Caco-2 (cell line): ENCODE measurements at regions not wholly inside any gene's neighbourhood (a gene's known extent, or its start where the extent isn't known, plus 50 kb on each side); places are given as distances from the start of the nearest gene placed in this dataset.

Source experiments
- BruUV-seq: library from RNA; stranded (reverse); fragments of 400-500 nt; replicated peaks from 2 replicates; lab custom pipeline; 2021; lab: Mats Ljungman, UMichigan
- CTCF ChIA-PET: fragments of 300-600 bp; sonication (Branson Sonifier 250); formaldehyde crosslinking; loops from one replicate; lab custom pipeline; 2022; ENCODE audit warnings: antibody characterized with exemption; lab: Charles Lee
- POLR2A ChIA-PET: fragments of 300-600 bp; sonication (Branson Sonifier 250); formaldehyde crosslinking; loops from one replicate; lab custom pipeline; 2022; ENCODE audit warnings: antibody characterized with exemption; lab: Charles Lee
- DNase-seq, 2 experiments: peaks; one replicate each; pipeline versions ENCODE4 v3.0.0 to v3.0.0-alpha.2; 2020 to 2022
- H3K27me3 ChIP-seq: replicated peaks from 2 replicates; pipeline ENCODE4 v1.6.0; 2011; ENCODE audit warnings: low read length; ENCODE audit not compliant: control insufficient read depth, insufficient read depth
- H3K36me3 ChIP-seq: 2 replicates; pipeline ENCODE4 v1.5.1; 2011; ENCODE audit warnings: low read length; ENCODE audit not compliant: control insufficient read depth, insufficient read depth
- H3K4me1 ChIP-seq: fragments of 250-450 bp; sonication (Bioruptor Pico); 2 replicates; pipeline ENCODE4 v1.5.1; 2020; ENCODE audit warnings: mild to moderate bottlenecking
- H3K4me3 ChIP-seq: 2 replicates; pipeline ENCODE4 v1.5.1; 2011; ENCODE audit warnings: low read depth, mild to moderate bottlenecking, control low read depth, low read length
- H3K9me3 ChIP-seq: fragments of 250-450 bp; sonication (Bioruptor Pico); 2 replicates; pipeline ENCODE4 v1.5.1; 2020; ENCODE audit warnings: mild to moderate bottlenecking, moderate library complexity
- H3K27ac Mint-ChIP-seq: one replicate; pipeline ENCODE4 v1.8.0; 2022; ENCODE audit warnings: mixed read lengths; ENCODE audit not compliant: unreplicated experiment
- H3K27me3 Mint-ChIP-seq: one replicate; pipeline ENCODE4 v1.8.0; 2022; ENCODE audit warnings: mixed read lengths; ENCODE audit not compliant: insufficient read depth, unreplicated experiment
- H3K36me3 Mint-ChIP-seq: one replicate; pipeline ENCODE4 v1.8.0; 2022; ENCODE audit warnings: mild to moderate bottlenecking, mixed read lengths; ENCODE audit not compliant: insufficient read depth, unreplicated experiment
- H3K4me1 Mint-ChIP-seq: one replicate; pipeline ENCODE4 v1.8.0; 2022; ENCODE audit warnings: low read depth, mixed read lengths; ENCODE audit not compliant: unreplicated experiment
- H3K4me3 Mint-ChIP-seq: one replicate; pipeline ENCODE4 v1.8.0; 2022; ENCODE audit warnings: mild to moderate bottlenecking, moderate library complexity, mixed read lengths; ENCODE audit not compliant: unreplicated experiment
- H3K9me3 Mint-ChIP-seq: one replicate; pipeline ENCODE4 v1.8.0; 2022; ENCODE audit warnings: mixed read lengths; ENCODE audit not compliant: unreplicated experiment
- CTCF ChIP-seq, 2 experiments: fragments of 200-600 bp in 1 of 2; IDR thresholded peaks; 1 replicate in 1 of 2; 2 replicates in 1 of 2; pipeline versions ENCODE4 v1.5.1 to v1.8.0; 2011 to 2022; ENCODE audit warnings: antibody characterized with exemption in 1 of 2, control low read depth in 1 of 2, inconsistent platforms in 1 of 2, low read depth in 1 of 2, low read length in 1 of 2, mild to moderate bottlenecking in 1 of 2, moderate library complexity in 1 of 2; ENCODE audit not compliant: insufficient read depth in 1 of 2, severe bottlenecking in 1 of 2, unreplicated experiment in 1 of 2
- intact Hi-C: fragments of 100-400 bp; cut with micrococcal nuclease; formaldehyde crosslinking; loops from one replicate; pipeline ENCODE4 v1.10.0; 2022; ENCODE audit not compliant: unreplicated experiment

- no peaks in the 10 kb centered on the region for H3K27me3 Mint-ChIP-seq
- CTCF ChIA-PET: no interaction called here
- Histone ChIP-seq H3K27me3 (no peaks in the 10 kb centered on the region), H3K4me1 (peaks cover 16% of the 10 kb centered on the region), H3K4me3 (no peak overlapping the region), H3K9me3 (0 out of 2 replicates have a peak, but pooled peaks cover 3% of the 10 kb centered on the region), H3K36me3 (no peaks in the 10 kb centered on the region)
- peaks cover 7% of the 10 kb centered on the region for H3K9me3 Mint-ChIP-seq
- peaks cover 10% of the 10 kb centered on the region for H3K4me1 Mint-ChIP-seq
- POLR2A ChIA-PET: no interaction called here
- H3K27ac Mint-ChIP-seq: no peak overlapping the region
- intact Hi-C loops: no loop called here
- no peak for DNase-seq
- no peak overlapping the region for H3K4me3 Mint-ChIP-seq
- BruUV-seq: no TSS peak
- H3K36me3 Mint-ChIP-seq: peaks cover 8% of the 10 kb centered on the region
- TF ChIP-seq CTCF (IDR thresholded peaks at IDR 0.05; ENCODE audit: insufficient read depth in 1 of 2, low read depth in 1 of 2, low read length in 1 of 2, severe bottlenecking in 1 of 2, unreplicated experiment in 1 of 2): no peak
These were observed 89.4 kb downstream of the MTX3 start for GRCh38 chr5:79901631-79902030.

GRCh38 chr5:79898611-79899010 is 92.5 kb downstream of the MTX3 start:
- no peak overlapping the region for H3K4me3 ChIP-seq
- POLR2A ChIA-PET: no interaction called here
- H3K4me3 Mint-ChIP-seq: peak overlapping the region; percentile 33
- peaks cover 10% of the 10 kb centered on the region for H3K9me3 Mint-ChIP-seq
- BruUV-seq: no TSS peak
- TF ChIP-seq CTCF (IDR thresholded peaks at IDR 0.05; ENCODE audit: insufficient read depth in 1 of 2, low read depth in 1 of 2, low read length in 1 of 2, severe bottlenecking in 1 of 2, unreplicated experiment in 1 of 2): no peak
- intact Hi-C loops: no loop called here
- no peak for DNase-seq
- H3K4me1 ChIP-seq: peaks cover 20% of the 10 kb centered on the region
- H3K36me3 ChIP-seq: no peaks in the 10 kb centered on the region
- 0 out of 2 replicates have a peak, but pooled peaks cover 3% of the 10 kb centered on the region for H3K9me3 ChIP-seq
- no peak overlapping the region for H3K27ac Mint-ChIP-seq
- no peaks in the 10 kb centered on the region for H3K27me3 ChIP-seq
- H3K36me3 Mint-ChIP-seq: peaks cover 8% of the 10 kb centered on the region
- H3K4me1 Mint-ChIP-seq: peaks cover 17% of the 10 kb centered on the region
- H3K27me3 Mint-ChIP-seq: no peaks in the 10 kb centered on the region
- CTCF ChIA-PET: no interaction called here

GRCh38 chr5:79893976-79894375 is 97.1 kb downstream of the MTX3 start:
- TF ChIP-seq CTCF (IDR thresholded peaks at IDR 0.05; ENCODE audit: insufficient read depth in 1 of 2, low read depth in 1 of 2, low read length in 1 of 2, severe bottlenecking in 1 of 2, unreplicated experiment in 1 of 2): no peak
- Histone ChIP-seq H3K27me3 (no peaks in the 10 kb centered on the region), H3K36me3 (no peaks in the 10 kb centered on the region), H3K9me3 (0 out of 2 replicates have a peak, but pooled peaks cover 3% of the 10 kb centered on the region), H3K4me1 (peaks cover 20% of the 10 kb centered on the region), H3K4me3 (no peak overlapping the region)
- DNase-seq: no peak
- no peaks in the 10 kb centered on the region for H3K27me3 Mint-ChIP-seq
- H3K4me1 Mint-ChIP-seq: peaks cover 23% of the 10 kb centered on the region
- intact Hi-C loops: no loop called here
- no peak overlapping the region for H3K27ac Mint-ChIP-seq
- ChIA-PET POLR2A (no interaction called here), CTCF (no interaction called here)
- H3K9me3 Mint-ChIP-seq: peaks cover 10% of the 10 kb centered on the region
- H3K36me3 Mint-ChIP-seq: peaks cover 8% of the 10 kb centered on the region
- H3K4me3 Mint-ChIP-seq: no peak overlapping the region
- no TSS peak for BruUV-seq
